Small intestine (tissue), 7 donors: ENCODE measurements at regions not wholly inside any gene's neighbourhood (a gene's known extent, or its start where the extent isn't known, plus 50 kb on each side); places are given as distances from the start of the nearest gene placed in this dataset.

Source experiments
- DNase-seq, 2 donors: peaks; one replicate each; pipeline versions ENCODE4 v3.0.0 to v3.0.0-alpha.2; 2013
- FAIRE-seq: peaks from 2 replicates; lab custom pipeline; 2012; peaks lifted over from hg19 to GRCh38; lab: Jason Lieb, UNC
- H3K27ac ChIP-seq, 3 donors: one replicate each; pipeline ENCODE4 v1.5.1; 2013; ENCODE audit warnings: low read length in 2 of 3, mild to moderate bottlenecking in 2 of 3, control low read depth in 1 of 3, inconsistent platforms in 1 of 3, low read depth in 1 of 3, moderate library complexity in 1 of 3
- H3K27me3 ChIP-seq, 3 donors: one replicate each; pipeline ENCODE4 v1.6.1; 2013; ENCODE audit warnings: low read length in 3 of 3, inconsistent platforms in 1 of 3; ENCODE audit not compliant: control insufficient read depth in 3 of 3, insufficient read depth in 3 of 3
- H3K36me3 ChIP-seq, 3 donors: one replicate each; pipeline ENCODE4 v1.6.1; 2013; ENCODE audit warnings: low read length in 3 of 3, inconsistent platforms in 1 of 3, low read depth in 1 of 3, mild to moderate bottlenecking in 1 of 3, moderate library complexity in 1 of 3; ENCODE audit not compliant: control insufficient read depth in 3 of 3, insufficient read depth in 2 of 3
- H3K4me1 ChIP-seq, 3 donors: one replicate each; pipeline ENCODE4 v1.6.1; 2013; ENCODE audit warnings: low read length in 2 of 3, inconsistent platforms in 1 of 3, low read depth in 1 of 3, mild to moderate bottlenecking in 1 of 3, moderate library complexity in 1 of 3; ENCODE audit not compliant: control insufficient read depth in 3 of 3, insufficient read depth in 2 of 3
- H3K4me3 ChIP-seq, 3 donors: one replicate each; pipeline ENCODE4 v1.5.1; 2013; ENCODE audit warnings: low read length in 3 of 3, control low read depth in 1 of 3, inconsistent platforms in 1 of 3, low read depth in 1 of 3, mild to moderate bottlenecking in 1 of 3, moderate library complexity in 1 of 3
- H3K9me3 ChIP-seq, 2 donors: one replicate each; pipeline ENCODE4 v1.6.1; 2013; ENCODE audit warnings: low read depth in 1 of 2, low read length in 1 of 2; ENCODE audit not compliant: control insufficient read depth in 2 of 2, insufficient read depth in 1 of 2
- WGBS, 3 donors: extraction: QIAGEN DNeasy Blood & Tissue Kit; methylation state at CpG; one replicate each; pipeline ENCODE4 v1.1.7; 2013; 5-methylcytosine and 5-hydroxymethylcytosine counted together
- donor health status: healthy with polysubstance abuse.
- donor health status: control.
- donor health status: control.
- donor health status: Bipolar disorder and iron deficiency.
- donor health status: healthy.

DNA sequence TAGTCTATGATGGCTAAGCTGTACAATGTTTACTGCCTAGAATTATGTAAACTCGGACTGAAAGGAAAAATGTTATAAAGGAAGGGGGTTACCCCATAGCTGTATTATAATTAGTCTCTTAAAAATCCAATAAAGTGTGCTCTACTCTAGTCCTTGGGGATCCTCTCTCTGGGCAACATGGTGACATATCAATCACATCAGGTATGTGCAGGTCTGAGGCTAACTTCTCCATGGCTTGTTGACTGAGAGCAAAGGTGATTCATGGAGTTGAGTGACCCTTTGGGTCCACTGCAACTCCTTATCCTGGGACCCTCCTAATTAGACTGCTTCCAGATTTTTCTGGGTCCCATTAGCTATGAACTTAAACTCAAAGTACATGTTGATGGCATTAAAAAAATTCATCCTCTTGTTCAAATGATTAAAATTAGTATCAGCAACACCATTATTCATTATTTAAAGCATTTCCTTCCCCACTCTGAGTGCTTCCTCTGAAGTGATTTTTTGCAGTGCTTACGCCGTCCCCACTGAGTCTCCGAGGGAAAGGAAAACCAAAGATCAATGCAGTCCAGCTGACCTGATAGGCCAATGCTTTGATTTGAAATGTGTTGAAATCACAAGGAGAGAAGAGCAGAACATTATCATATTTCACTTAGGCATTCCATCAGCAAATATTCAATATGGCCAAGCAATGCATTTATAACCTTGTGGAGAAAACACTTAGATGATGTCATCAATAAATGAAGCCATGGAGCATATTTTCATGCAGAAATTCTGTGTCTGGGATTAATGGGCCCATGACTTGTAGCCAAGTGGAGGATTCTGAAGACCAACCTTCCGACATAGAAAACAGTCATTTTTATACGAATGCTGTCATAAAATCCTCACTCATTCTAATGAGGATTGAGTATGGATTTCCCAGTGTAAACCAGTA, 161.7 kb upstream of the CRBN start:
- Histone ChIP-seq H3K4me3 (no peak overlapping the region), H3K27me3 (peaks cover 0 to 2% (median 0%) of the 10 kb centered on the region in 3 donors), H3K9me3 (no peaks in the 10 kb centered on the region), H3K27ac (no peak overlapping the region), H3K4me1 (no peaks in the 10 kb centered on the region), H3K36me3 (no peaks in the 10 kb centered on the region)
- WGBS, 3 donors: 80 to 82% (median 81%) methylated on average over 6 of the region's 6 CpGs
- no peak for FAIRE-seq
- no peak for DNase-seq

DNA sequence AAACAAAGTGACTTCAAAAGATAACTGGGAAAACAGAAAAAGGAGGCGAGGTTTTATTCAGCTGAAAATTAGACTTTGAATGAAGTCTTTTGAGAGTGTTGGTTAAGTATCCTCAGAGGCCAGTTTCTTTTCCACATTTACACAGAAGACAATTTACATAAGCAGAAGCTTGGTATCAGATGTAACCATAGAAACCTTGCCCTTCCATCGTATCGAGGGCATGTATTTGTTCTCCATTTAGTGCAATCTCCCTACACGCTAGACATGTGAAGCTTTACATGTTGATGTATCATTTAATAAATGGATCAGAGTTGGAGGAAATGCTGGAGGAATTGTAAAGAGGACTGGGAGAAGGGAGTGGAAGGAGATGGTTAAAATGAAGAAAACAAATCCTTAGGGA, 161.0 kb upstream of the CRBN start:
- no peak for DNase-seq
- no peak overlapping the region for H3K4me3 ChIP-seq
- H3K4me1 ChIP-seq: no peaks in the 10 kb centered on the region
- no peak for FAIRE-seq
- H3K27me3 ChIP-seq: peaks cover 0 to 2% (median 0%) of the 10 kb centered on the region in 3 donors
- H3K9me3 ChIP-seq: no peaks in the 10 kb centered on the region
- WGBS, 3 donors: 40 to 66% (median 52%) methylated on average over 4 of the region's 4 CpGs
- H3K36me3 ChIP-seq: no peaks in the 10 kb centered on the region
- no peak overlapping the region for H3K27ac ChIP-seq

DNA sequence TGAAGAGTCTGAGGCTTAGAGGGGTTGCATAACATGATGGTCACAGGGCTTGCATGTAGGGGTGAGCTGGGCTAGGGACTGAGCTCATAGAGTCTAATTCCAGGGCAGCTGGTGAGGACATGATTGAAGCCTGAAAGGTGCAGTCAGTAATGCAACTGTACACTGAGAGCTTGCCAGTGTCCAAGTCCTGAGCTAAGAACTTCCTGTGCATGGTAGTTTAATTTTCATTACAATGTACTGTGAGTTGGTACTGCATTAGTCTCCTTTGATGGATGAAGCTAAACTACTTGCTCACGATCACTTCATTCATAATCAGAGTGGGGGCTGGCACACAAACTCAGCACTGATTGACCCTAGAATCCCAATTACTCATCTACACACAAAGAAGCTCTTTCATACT, 156.4 kb upstream of the CRBN start:
- FAIRE-seq: no peak
- no peak overlapping the region for H3K4me3 ChIP-seq

DNA sequence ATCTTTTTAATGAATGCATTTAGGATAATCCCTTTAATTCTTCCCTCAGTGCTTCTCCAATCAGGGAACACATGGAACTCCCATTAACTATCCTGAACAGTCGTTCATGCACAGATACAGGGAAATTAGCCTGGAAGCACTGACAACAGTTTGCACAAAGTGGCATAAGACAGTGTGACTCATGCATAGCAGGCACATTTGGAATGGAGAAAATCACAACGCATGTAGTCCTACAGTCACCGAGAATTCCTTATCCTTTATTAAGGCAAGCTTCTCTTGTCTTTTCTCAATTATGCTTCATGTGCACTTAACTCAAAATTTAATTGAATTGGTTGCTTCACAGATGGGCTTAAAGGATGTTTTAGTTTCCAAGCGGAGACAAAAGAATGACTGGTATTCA, 155.0 kb upstream of the CRBN start:
- no peak overlapping the region for H3K27ac ChIP-seq
- 74 to 80% (median 74%) methylated on average over 4 of the region's 4 CpGs for WGBS, 3 donors
- H3K4me3 ChIP-seq: no peak overlapping the region
- DNase-seq (no peak), FAIRE-seq (no peak)
- H3K9me3 ChIP-seq: no peaks in the 10 kb centered on the region
- no peaks in the 10 kb centered on the region for H3K27me3 ChIP-seq
- no peaks in the 10 kb centered on the region for H3K36me3 ChIP-seq
- no peaks in the 10 kb centered on the region for H3K4me1 ChIP-seq

More for the DNA sequence above, 156.4 kb upstream of the CRBN start:
- Histone ChIP-seq H3K9me3 (no peaks in the 10 kb centered on the region), H3K27ac (no peak overlapping the region), H3K36me3 (no peaks in the 10 kb centered on the region), H3K27me3 (no peaks in the 10 kb centered on the region), H3K4me1 (no peaks in the 10 kb centered on the region)
- no peak for DNase-seq
- WGBS, 3 donors: 82 to 94% (median 94%) methylated on average over 1 of the region's 1 CpG

DNA sequence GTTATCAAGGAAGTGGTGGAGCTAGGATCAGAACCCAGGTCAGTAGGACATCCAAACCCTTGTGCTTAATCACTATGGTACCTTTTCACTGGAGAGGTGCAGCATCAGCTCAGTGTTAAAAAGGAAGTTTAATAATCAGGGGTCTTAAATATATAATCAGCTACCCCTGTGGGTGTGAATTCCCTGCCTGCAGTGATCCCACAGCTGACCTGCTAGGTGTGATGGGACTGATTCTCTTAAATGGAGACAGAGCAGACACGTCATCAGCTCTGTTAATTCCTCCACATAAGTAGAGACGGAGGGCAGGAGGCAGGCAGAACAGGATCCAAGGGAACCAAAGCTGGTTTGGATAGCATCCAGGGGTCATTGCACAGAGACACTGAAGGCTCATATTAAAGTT, 154.1 kb upstream of the CRBN start:
- Histone ChIP-seq H3K4me1 (no peaks in the 10 kb centered on the region), H3K36me3 (no peaks in the 10 kb centered on the region), H3K4me3 (no peak overlapping the region), H3K27ac (no peak overlapping the region), H3K9me3 (no peaks in the 10 kb centered on the region), H3K27me3 (no peaks in the 10 kb centered on the region)
- 76 to 87% (median 83%) methylated on average over 2 of the region's 2 CpGs for WGBS, 3 donors
- DNase-seq: no peak
- FAIRE-seq: no peak

DNA sequence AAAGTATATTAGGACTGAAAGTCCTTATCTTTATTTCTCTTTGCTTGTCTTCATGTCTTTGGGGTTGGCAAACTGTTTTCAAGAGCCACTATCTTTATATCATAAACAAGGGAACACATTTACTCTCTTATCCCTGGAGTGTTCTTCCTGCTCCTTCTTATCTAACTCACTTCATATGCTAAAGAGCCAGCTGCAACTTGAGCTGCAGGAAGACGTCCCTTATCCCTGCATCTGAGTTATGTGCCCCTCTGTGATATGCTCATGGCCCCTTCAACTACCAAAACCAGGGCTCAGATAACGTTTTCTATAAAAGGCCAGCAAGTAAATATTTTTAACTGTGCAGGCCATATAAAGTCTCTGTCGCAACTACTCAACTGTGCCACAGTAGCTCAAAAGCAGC, 137.0 kb upstream of the CRBN start:
- no peak overlapping the region for H3K27ac ChIP-seq
- 44% methylated on average over 3 of the region's 3 CpGs for WGBS, 3 donors
- no peaks in the 10 kb centered on the region for H3K4me1 ChIP-seq

DNA sequence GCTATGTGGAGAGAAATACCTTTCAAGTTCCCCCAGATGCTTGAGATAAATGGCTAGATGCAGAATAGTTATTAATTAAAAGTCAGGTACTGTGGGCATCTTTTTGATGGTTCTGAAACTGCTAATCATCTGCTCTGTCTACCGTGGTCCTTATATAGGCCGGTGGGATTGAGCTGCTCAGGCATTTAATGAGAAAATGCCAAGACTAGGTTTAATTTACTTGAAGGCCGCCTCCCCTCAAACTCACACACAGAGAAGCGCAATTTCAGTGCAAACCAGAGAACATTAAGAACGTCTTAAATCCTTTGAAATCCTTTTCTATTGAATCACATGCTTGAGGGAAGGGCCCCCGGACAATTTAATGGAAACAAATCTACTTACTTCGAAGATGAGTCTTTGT, 136.4 kb upstream of the CRBN start:
- Histone ChIP-seq H3K27me3 (no peaks in the 10 kb centered on the region), H3K4me3 (no peak overlapping the region), H3K36me3 (no peaks in the 10 kb centered on the region), H3K4me1 (no peaks in the 10 kb centered on the region), H3K27ac (no peak overlapping the region), H3K9me3 (no peaks in the 10 kb centered on the region)
- 83 to 87% (median 83%) methylated on average over 7 of the region's 7 CpGs for WGBS, 3 donors
- DNase-seq (no peak), FAIRE-seq (no peak)

More for the DNA sequence above, 137.0 kb upstream of the CRBN start:
- Histone ChIP-seq H3K27me3 (no peaks in the 10 kb centered on the region), H3K36me3 (no peaks in the 10 kb centered on the region), H3K9me3 (no peaks in the 10 kb centered on the region), H3K4me3 (no peak overlapping the region)
- DNase-seq (no peak), FAIRE-seq (no peak)

DNA sequence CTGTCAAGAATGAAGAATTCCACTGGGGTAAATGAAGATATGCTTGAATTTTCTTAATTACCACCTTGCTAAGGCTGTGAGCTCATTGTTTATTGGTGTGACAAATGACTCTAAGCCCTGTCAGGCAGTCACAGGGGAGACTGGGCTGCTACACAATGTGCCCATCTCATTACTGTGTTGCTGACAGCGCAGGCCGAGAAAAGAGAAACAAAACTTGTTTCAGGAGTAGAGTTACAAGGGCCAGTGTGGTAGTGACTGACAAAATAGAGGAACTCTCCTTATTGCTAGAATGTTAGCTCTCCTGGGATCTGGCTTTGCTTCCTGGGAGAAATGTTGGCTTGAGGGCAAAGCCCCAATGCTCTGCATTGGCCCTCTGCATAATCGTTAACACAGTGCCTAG, 130.4 kb upstream of the CRBN start:
- Histone ChIP-seq H3K4me1 (no peaks in the 10 kb centered on the region), H3K36me3 (no peaks in the 10 kb centered on the region), H3K27me3 (no peaks in the 10 kb centered on the region), H3K9me3 (no peaks in the 10 kb centered on the region), H3K27ac (no peak overlapping the region), H3K4me3 (no peak overlapping the region)
- FAIRE-seq (no peak), DNase-seq (no peak)
- 59 to 74% (median 71%) methylated on average over 3 of the region's 3 CpGs for WGBS, 3 donors
